B cell (primary cell): ENCODE measurements at regions not wholly inside any gene's neighbourhood (a gene's known extent, or its start where the extent isn't known, plus 50 kb on each side); places are given as distances from the start of the nearest gene placed in this dataset.
"Not testable (repeated sequence)": the region's sequence is repeated elsewhere in the genome, so short reads cannot be mapped to it uniquely, and the experiment has no call there.

Experiments
- ATAC-seq: fragments of 200-7000 bp; cut with Tn5 transposase; one replicate; pipeline ENCODE4 v1.10.0; 2021; ENCODE audit warnings: low read depth, mild to moderate bottlenecking, moderate number of reproducible peaks, moderate library complexity
- CTCF ChIA-PET: fragments of 350-600 bp; sonication (Branson Sonifier 250); formaldehyde crosslinking; loops from one replicate; lab custom pipeline; 2021; ENCODE audit warnings: antibody characterized with exemption, inconsistent platforms; lab: Charles Lee
- POLR2A ChIA-PET: fragments of 350-600 bp; sonication (Branson Sonifier 250); formaldehyde crosslinking; loops from one replicate; lab custom pipeline; 2021; ENCODE audit warnings: antibody characterized with exemption; lab: Charles Lee
- DNase-seq: peaks from one replicate; pipeline ENCODE4 v3.0.0; 2013
- H2AFZ ChIP-seq: 2 replicates; pipeline ENCODE4 v1.6.1; 2012; ENCODE audit warnings: mild to moderate bottlenecking, low read depth, low read length; ENCODE audit not compliant: insufficient read depth, poor library complexity, severe bottlenecking
- H3K27ac ChIP-seq, 2 donors: 1 replicate in 1 of 2; 2 replicates in 1 of 2; pipeline ENCODE4 v1.5.1; 2012 to 2013; ENCODE audit warnings: low read length in 2 of 2, mild to moderate bottlenecking in 2 of 2, moderate library complexity in 1 of 2
- H3K27me3 ChIP-seq, 4 experiments: fragments of 200-600 bp in 1 of 4; sonication (generic) in 1 of 4; replicated peaks in 1 of 4; 1 replicate in 2 of 4; 2 replicates in 2 of 4; pipeline versions ENCODE4 v1.6.1 to v1.7.0; 2013 to 2016; ENCODE audit warnings: low read length in 3 of 4, mild to moderate bottlenecking in 2 of 4, mixed read lengths in 1 of 4, moderate library complexity in 1 of 4; ENCODE audit not compliant: insufficient read depth in 4 of 4, control insufficient read depth in 3 of 4; ENCODE audit errors: control extremely low read depth in 1 of 4
- H3K36me3 ChIP-seq, 2 experiments: replicated peaks in 1 of 2; 1 replicate in 1 of 2; 2 replicates in 1 of 2; pipeline versions ENCODE4 v1.6.1 to v1.7.1; 2013; ENCODE audit warnings: low read length in 1 of 2; ENCODE audit not compliant: insufficient read depth in 2 of 2, control insufficient read depth in 1 of 2; ENCODE audit errors: control extremely low read depth in 1 of 2, extremely low read depth in 1 of 2
- H3K4me1 ChIP-seq, 2 donors: fragments of 200-600 bp in 1 of 2; sonication (generic) in 1 of 2; 1 replicate in 1 of 2; 2 replicates in 1 of 2; pipeline versions ENCODE4 v1.5.1 to v1.6.1; 2013 to 2017; ENCODE audit warnings: low read length in 2 of 2; ENCODE audit not compliant: control insufficient read depth in 2 of 2, insufficient read depth in 2 of 2
- H3K4me2 ChIP-seq: replicated peaks from 2 replicates; pipeline ENCODE3; 2012; ENCODE audit warnings: mild to moderate bottlenecking, low read depth, low read length; ENCODE audit not compliant: poor library complexity, severe bottlenecking
- H3K4me3 ChIP-seq, 5 experiments: fragments of 200-600 bp in 1 of 5; sonication (generic) in 1 of 5; 1 replicate in 3 of 5; 2 replicates in 2 of 5; pipeline versions ENCODE4 v1.5.1 to v1.7.0; 2011 to 2016; ENCODE audit warnings: low read length in 4 of 5, mild to moderate bottlenecking in 4 of 5, low read depth in 2 of 5, control low read depth in 1 of 5, moderate library complexity in 1 of 5; ENCODE audit not compliant: insufficient read depth in 1 of 5; ENCODE audit errors: control extremely low read depth in 1 of 5, extremely low read depth in 1 of 5
- H3K79me2 ChIP-seq: fragments of 200-600 bp; sonication (generic); one replicate; pipeline ENCODE4 v1.6.0; 2016; ENCODE audit warnings: low read length; ENCODE audit not compliant: control insufficient read depth, insufficient read depth
- H3K9ac ChIP-seq: fragments of 200-600 bp; sonication (generic); 2 replicates; pipeline ENCODE4 v1.6.1; 2017; ENCODE audit warnings: mild to moderate bottlenecking, low read length, moderate library complexity
- H3K9me3 ChIP-seq, 3 donors: one replicate each; pipeline versions ENCODE4 v1.6.1 to v1.7.1; 2013; ENCODE audit warnings: low read length in 2 of 3; ENCODE audit not compliant: control insufficient read depth in 2 of 3, insufficient read depth in 1 of 3; ENCODE audit errors: control extremely low read depth in 1 of 3
- H4K20me1 ChIP-seq: 2 replicates; pipeline ENCODE4 v1.6.0; 2012; ENCODE audit warnings: mild to moderate bottlenecking, low read length; ENCODE audit not compliant: insufficient read depth, control insufficient read depth, poor library complexity, severe bottlenecking
- H3K27ac Mint-ChIP-seq: one replicate; pipeline ENCODE4 v1.8.0; 2021; ENCODE audit warnings: mixed read lengths
- H3K27me3 Mint-ChIP-seq: one replicate; pipeline ENCODE4 v1.8.0; 2021; ENCODE audit warnings: mixed read lengths
- H3K4me1 Mint-ChIP-seq: one replicate; pipeline ENCODE4 v1.8.0; 2021; ENCODE audit warnings: mixed read lengths
- H3K4me3 Mint-ChIP-seq: one replicate; pipeline ENCODE4 v1.8.0; 2021; ENCODE audit warnings: mixed read lengths
- H3K9me3 Mint-ChIP-seq: one replicate; pipeline ENCODE4 v1.8.0; 2022; ENCODE audit warnings: mixed read lengths; ENCODE audit not compliant: insufficient read depth
- CTCF ChIP-seq: fragments of 200-600 bp; IDR thresholded peaks from one replicate; pipeline ENCODE4 v1.8.0; 2022; ENCODE audit warnings: antibody characterized with exemption, mild to moderate bottlenecking
- EZH2 ChIP-seq: IDR thresholded peaks from 2 replicates; pipeline ENCODE4 v1.6.1; 2012; ENCODE audit warnings: borderline replicate concordance, low read depth, mild to moderate bottlenecking, moderate library complexity, low read length; ENCODE audit not compliant: insufficient read depth, poor library complexity, severe bottlenecking
- WGBS: methylation state at CpG from one replicate; pipeline ENCODE4 v1.1.5; 2013; ENCODE audit warnings: missing lambda C conversion rate; ENCODE audit not compliant: insufficient coverage; 5-methylcytosine and 5-hydroxymethylcytosine counted together
- intact Hi-C: fragments of 100-400 bp; cut with micrococcal nuclease; formaldehyde crosslinking; loops from one replicate; pipeline ENCODE4 v1.10.0; 2022

- no peak for DNase-seq
- Mint-ChIP-seq H3K27me3 (peaks cover 3% of the 10 kb centered on the region), H3K9me3 (no peaks in the 10 kb centered on the region), H3K27ac (no peak overlapping the region), H3K4me1 (no peaks in the 10 kb centered on the region), H3K4me3 (no peak overlapping the region)
- intact Hi-C loops = no loop called here
- H3K4me3 ChIP-seq = no peak overlapping the region
- TF ChIP-seq CTCF (no peak), EZH2 (no peak)
- WGBS = 100% methylated on average over 2 of the region's 6 CpGs
- H3K4me2 ChIP-seq = no peak overlapping the region
- H2AFZ ChIP-seq = no peak overlapping the region
- H3K9me3 ChIP-seq = no peaks in the 10 kb centered on the region
- no peaks in the 10 kb centered on the region for H3K4me1 ChIP-seq
- H4K20me1 ChIP-seq = no peaks in the 10 kb centered on the region
- H3K27ac ChIP-seq = no peak overlapping the region
- H3K79me2 ChIP-seq = no peaks in the 10 kb centered on the region
- ChIA-PET POLR2A (no interaction called here), CTCF (interaction anchor here (0.6 kb wide), 1 partner anchor 49 kb away, joined by 3 read pairs; no protein-coding TSS in a partner anchor)
- H3K9ac ChIP-seq = no peak overlapping the region
- ATAC-seq = no peak
- no peaks in the 10 kb centered on the region for H3K27me3 ChIP-seq
- H3K36me3 ChIP-seq = no peaks in the 10 kb centered on the region
These were observed 473.3 kb downstream of the FBXO15 start for GRCh38 chr18:73674125-73674865.

- WGBS = 92% methylated on average over 5 of the region's 8 CpGs
- H3K4me1 ChIP-seq, H3K27ac Mint-ChIP-seq, intact Hi-C loops, H4K20me1 ChIP-seq, H3K4me3 Mint-ChIP-seq, H3K9ac ChIP-seq, H3K4me2 ChIP-seq, H3K27me3 Mint-ChIP-seq, ATAC-seq, H2AFZ ChIP-seq, H3K27me3 ChIP-seq, H3K9me3 ChIP-seq, H3K79me2 ChIP-seq, CTCF ChIA-PET, DNase-seq, H3K4me3 ChIP-seq, POLR2A ChIA-PET, H3K4me1 Mint-ChIP-seq, H3K36me3 ChIP-seq, H3K27ac ChIP-seq, H3K9me3 Mint-ChIP-seq: not testable (repeated sequence)
These were observed 476.2 kb downstream of the FBXO15 start for GRCh38 chr18:73671480-73671879.
